WTC11 (cell line): ENCODE measurements at regions not wholly inside any gene's neighbourhood (a gene's known extent, or its start where the extent isn't known, plus 50 kb on each side); places are given as distances from the start of the nearest gene placed in this dataset.

Experiments
- ATF1 ChIP-seq: sonication (generic); formaldehyde crosslinking; IDR thresholded peaks from 2 replicates; pipeline ENCODE4 v1.8.1; 2023; ENCODE audit warnings: mild to moderate bottlenecking, moderate library complexity, missing genetic modification reagents
- CTCF ChIP-seq: fragments of 200-600 bp; IDR thresholded peaks from 2 replicates; pipeline ENCODE4 v1.8.0; 2022; ENCODE audit warnings: antibody characterized with exemption
- E2F4 ChIP-seq: sonication (generic); formaldehyde crosslinking; IDR thresholded peaks from 2 replicates; pipeline ENCODE4 v1.8.1; 2022; ENCODE audit warnings: low read depth, mild to moderate bottlenecking, moderate library complexity, missing genetic modification reagents, borderline replicate concordance
- FOXK1 ChIP-seq: sonication (generic); formaldehyde crosslinking; IDR thresholded peaks from 2 replicates; pipeline ENCODE4 v1.8.0; 2022; ENCODE audit warnings: mild to moderate bottlenecking, moderate library complexity, missing genetic modification reagents
- MLX ChIP-seq: sonication (generic); formaldehyde crosslinking; IDR thresholded peaks from 2 replicates; pipeline ENCODE4 v1.8.1; 2023; ENCODE audit warnings: mild to moderate bottlenecking, missing genetic modification reagents, moderate library complexity
- PRDM15 ChIP-seq: sonication (generic); formaldehyde crosslinking; IDR thresholded peaks from 2 replicates; pipeline ENCODE4 v1.8.0; 2022; ENCODE audit warnings: missing genetic modification reagents
- SMAD4 ChIP-seq: sonication (generic); formaldehyde crosslinking; IDR thresholded peaks from 2 replicates; pipeline ENCODE4 v1.8.0; 2022; ENCODE audit warnings: mild to moderate bottlenecking, missing genetic modification reagents
- USF1 ChIP-seq: sonication (generic); formaldehyde crosslinking; IDR thresholded peaks from 2 replicates; pipeline ENCODE4 v1.8.0; 2022; ENCODE audit warnings: mild to moderate bottlenecking, missing genetic modification reagents
- ZNF232 ChIP-seq: sonication (generic); formaldehyde crosslinking; IDR thresholded peaks from 2 replicates; pipeline ENCODE4 v1.8.0; 2022; ENCODE audit warnings: mild to moderate bottlenecking, missing genetic modification reagents
- ZNF416 ChIP-seq: fragments of 250-450 bp; sonication (Bioruptor Pico); IDR thresholded peaks from 2 replicates; pipeline ENCODE4 v1.9.0; 2021; ENCODE audit warnings: mild to moderate bottlenecking, inconsistent platforms

GRCh38 chr2:60105906-60106305, 447.5 kb downstream of the BCL11A start:
- TF ChIP-seq ZNF416 (CRISPR knock-in tag) (no peak), CTCF (no peak), USF1 (CRISPR knock-in tag) (no peak), ZNF232 (CRISPR knock-in tag) (no peak), FOXK1 (CRISPR knock-in tag) (no peak), MLX (no peak), PRDM15 (CRISPR knock-in tag) (no peak), E2F4 (CRISPR knock-in tag) (no peak), SMAD4 (CRISPR knock-in tag) (no peak), ATF1 (CRISPR knock-in tag) (no peak)
